ENCODE measurements at regions not wholly inside any gene's neighbourhood (a gene's known extent, or its start where the extent isn't known, plus 50 kb on each side); places are given as distances from the start of the nearest gene placed in this dataset.

- intact Hi-C loops (cut with DNase I) = no loop called here
- Histone ChIP-seq H3K36me3 (ENCODE audit: control insufficient read depth in 1 of 2, insufficient read depth in 2 of 2, low read length in 1 of 2) (no peaks in the 10 kb centered on the region), H3K4me3 (ENCODE audit: low read length in 2 of 2) (no peak overlapping the region), H3K9me3 (ENCODE audit: control insufficient read depth, low read length) (peaks cover 5% of the 10 kb centered on the region), H3K4me1 (ENCODE audit: control insufficient read depth in 1 of 2, insufficient read depth in 2 of 2, low read length in 2 of 2) (no peaks in the 10 kb centered on the region), H3K27ac (ENCODE audit: low read depth in 1 of 2, low read length in 2 of 2) (no peak overlapping the region), H3K27me3 (ENCODE audit: control insufficient read depth in 1 of 2, insufficient read depth in 2 of 2, low read length in 1 of 2) (no peaks in the 10 kb centered on the region)
- no peak for ATAC-seq (ENCODE audit: low FRiP score)
- WGBS, 2 donors = 38% methylated on average over 17 of the region's 17 CpGs
- DNase-seq = no peak
Measured at GRCh38 chr6:169862043-169862891, 110.8 kb downstream of the ERMARD start.

GRCh38 chr6:169861431-169862042, 110.1 kb downstream of the ERMARD start:
- Histone ChIP-seq H3K36me3 (ENCODE audit: control insufficient read depth in 1 of 2, insufficient read depth in 2 of 2, low read length in 1 of 2) (no peaks in the 10 kb centered on the region), H3K4me3 (ENCODE audit: low read length in 2 of 2) (no peak overlapping the region), H3K27ac (ENCODE audit: low read depth in 1 of 2, low read length in 2 of 2) (no peak overlapping the region), H3K27me3 (ENCODE audit: control insufficient read depth in 1 of 2, insufficient read depth in 2 of 2, low read length in 1 of 2) (no peaks in the 10 kb centered on the region), H3K9me3 (ENCODE audit: control insufficient read depth, low read length) (peaks cover 5% of the 10 kb centered on the region), H3K4me1 (ENCODE audit: control insufficient read depth in 1 of 2, insufficient read depth in 2 of 2, low read length in 2 of 2) (no peaks in the 10 kb centered on the region)
- intact Hi-C loops (cut with DNase I) = no loop called here
- DNase-seq = no peak
- WGBS, 2 donors = 91 to 93% methylated on average over 17 of the region's 17 CpGs
- ATAC-seq (ENCODE audit: low FRiP score) = no peak

- no peaks in the 10 kb centered on the region for H3K4me1 ChIP-seq (ENCODE audit: control insufficient read depth in 1 of 2, insufficient read depth in 2 of 2, low read length in 2 of 2)
- no peak overlapping the region for H3K4me3 ChIP-seq (ENCODE audit: low read length in 2 of 2)
- WGBS, 2 donors = 81 to 87% methylated on average over 18 of the region's 18 CpGs
- H3K27me3 ChIP-seq (ENCODE audit: control insufficient read depth in 1 of 2, insufficient read depth in 2 of 2, low read length in 1 of 2) = no peaks in the 10 kb centered on the region
- no peak for ATAC-seq (ENCODE audit: low FRiP score)
- no peaks in the 10 kb centered on the region for H3K36me3 ChIP-seq (ENCODE audit: control insufficient read depth in 1 of 2, insufficient read depth in 2 of 2, low read length in 1 of 2)
- intact Hi-C loops (cut with DNase I) = no loop called here
- DNase-seq = peak in 1 of 2 donors; percentile 72
- peaks cover 5% of the 10 kb centered on the region for H3K9me3 ChIP-seq (ENCODE audit: control insufficient read depth, low read length)
- H3K27ac ChIP-seq (ENCODE audit: low read depth in 1 of 2, low read length in 2 of 2) = no peak overlapping the region
Measured at GRCh38 chr6:169859978-169860703, 108.7 kb downstream of the ERMARD start.

- no peak overlapping the region for H3K27ac ChIP-seq (ENCODE audit: low read depth in 1 of 2, low read length in 2 of 2)
- DNase-seq (peak in 1 of 2 donors; percentile 51), ATAC-seq (ENCODE audit: low FRiP score) (no peak)
- WGBS, 2 donors = 90 to 97% methylated on average over 7 of the region's 7 CpGs
- no peaks in the 10 kb centered on the region for H3K36me3 ChIP-seq (ENCODE audit: control insufficient read depth in 1 of 2, insufficient read depth in 2 of 2, low read length in 1 of 2)
- intact Hi-C loops (cut with DNase I) = no loop called here
- H3K9me3 ChIP-seq (ENCODE audit: control insufficient read depth, low read length) = peaks cover 5% of the 10 kb centered on the region
- H3K27me3 ChIP-seq (ENCODE audit: control insufficient read depth in 1 of 2, insufficient read depth in 2 of 2, low read length in 1 of 2) = no peaks in the 10 kb centered on the region
- no peaks in the 10 kb centered on the region for H3K4me1 ChIP-seq (ENCODE audit: control insufficient read depth in 1 of 2, insufficient read depth in 2 of 2, low read length in 2 of 2)
- H3K4me3 ChIP-seq (ENCODE audit: low read length in 2 of 2) = no peak overlapping the region
Measured at GRCh38 chr6:169859401-169859977, 108.1 kb downstream of the ERMARD start.

GRCh38 chr6:169858935-169859351, 107.5 kb downstream of the ERMARD start:
- Histone ChIP-seq H3K9me3 (ENCODE audit: control insufficient read depth, low read length) (peaks cover 5% of the 10 kb centered on the region), H3K36me3 (ENCODE audit: control insufficient read depth in 1 of 2, insufficient read depth in 2 of 2, low read length in 1 of 2) (no peaks in the 10 kb centered on the region), H3K4me3 (ENCODE audit: low read length in 2 of 2) (no peak overlapping the region), H3K27me3 (ENCODE audit: control insufficient read depth in 1 of 2, insufficient read depth in 2 of 2, low read length in 1 of 2) (no peaks in the 10 kb centered on the region), H3K4me1 (ENCODE audit: control insufficient read depth in 1 of 2, insufficient read depth in 2 of 2, low read length in 2 of 2) (no peaks in the 10 kb centered on the region), H3K27ac (ENCODE audit: low read depth in 1 of 2, low read length in 2 of 2) (no peak overlapping the region)
- intact Hi-C loops (cut with DNase I) = no loop called here
- ATAC-seq (ENCODE audit: low FRiP score) (no peak), DNase-seq (peak in 1 of 2 donors; percentile 68)
- 91 to 92% methylated on average over 10 of the region's 10 CpGs for WGBS, 2 donors

- H3K9me3 ChIP-seq (ENCODE audit: control insufficient read depth, low read length) = peaks cover 5% of the 10 kb centered on the region
- H3K4me1 ChIP-seq (ENCODE audit: control insufficient read depth in 1 of 2, insufficient read depth in 2 of 2, low read length in 2 of 2) = no peaks in the 10 kb centered on the region
- no peaks in the 10 kb centered on the region for H3K36me3 ChIP-seq (ENCODE audit: control insufficient read depth in 1 of 2, insufficient read depth in 2 of 2, low read length in 1 of 2)
- no peak overlapping the region for H3K27ac ChIP-seq (ENCODE audit: low read depth in 1 of 2, low read length in 2 of 2)
- WGBS, 2 donors = 96% methylated on average over 17 of the region's 17 CpGs
- intact Hi-C loops (cut with DNase I) = no loop called here
- ATAC-seq (ENCODE audit: low FRiP score) (no peak), DNase-seq (peak in 1 of 2 donors; percentile 67)
- no peaks in the 10 kb centered on the region for H3K27me3 ChIP-seq (ENCODE audit: control insufficient read depth in 1 of 2, insufficient read depth in 2 of 2, low read length in 1 of 2)
- H3K4me3 ChIP-seq (ENCODE audit: low read length in 2 of 2) = no peak overlapping the region
Measured at GRCh38 chr6:169858293-169858934, 107.0 kb downstream of the ERMARD start.

- DNase-seq (peak in 1 of 2 donors; percentile 65), ATAC-seq (ENCODE audit: low FRiP score) (no peak)
- peaks cover 5% of the 10 kb centered on the region for H3K9me3 ChIP-seq (ENCODE audit: control insufficient read depth, low read length)
- H3K36me3 ChIP-seq (ENCODE audit: control insufficient read depth in 1 of 2, insufficient read depth in 2 of 2, low read length in 1 of 2) = no peaks in the 10 kb centered on the region
- intact Hi-C loops (cut with DNase I) = no loop called here
- H3K27me3 ChIP-seq (ENCODE audit: control insufficient read depth in 1 of 2, insufficient read depth in 2 of 2, low read length in 1 of 2) = no peaks in the 10 kb centered on the region
- no peaks in the 10 kb centered on the region for H3K4me1 ChIP-seq (ENCODE audit: control insufficient read depth in 1 of 2, insufficient read depth in 2 of 2, low read length in 2 of 2)
- no peak overlapping the region for H3K4me3 ChIP-seq (ENCODE audit: low read length in 2 of 2)
- 91 to 94% methylated on average over 19 of the region's 19 CpGs for WGBS, 2 donors
- H3K27ac ChIP-seq (ENCODE audit: low read depth in 1 of 2, low read length in 2 of 2) = no peak overlapping the region
Measured at GRCh38 chr6:169857343-169858292, 106.2 kb downstream of the ERMARD start.
